ES-I3 (cell line): ENCODE measurements at regions not wholly inside any gene's neighbourhood (a gene's known extent, or its start where the extent isn't known, plus 50 kb on each side); places are given as distances from the start of the nearest gene placed in this dataset.

Experiments used
- H3K36me3 ChIP-seq: 2 replicates; pipeline ENCODE4 v1.6.1; 2013; ENCODE audit warnings: mild to moderate bottlenecking, low read length, control low read depth, moderate library complexity; ENCODE audit not compliant: insufficient read depth
- H3K4me1 ChIP-seq: 2 replicates; pipeline ENCODE4 v1.6.1; 2013; ENCODE audit warnings: mild to moderate bottlenecking, control low read depth, low read length; ENCODE audit not compliant: insufficient read depth
- H3K9ac ChIP-seq: 2 replicates; pipeline ENCODE4 v1.6.1; 2013; ENCODE audit warnings: low read depth, mild to moderate bottlenecking, low read length, moderate library complexity
- H3K9me3 ChIP-seq: 2 replicates; pipeline ENCODE4 v1.6.1; 2013; ENCODE audit warnings: mild to moderate bottlenecking, low read length, moderate library complexity; ENCODE audit not compliant: control insufficient read depth, insufficient read depth

GRCh38 chr6:134470457-134470975 is 152.6 kb upstream of the SGK1 start:
- H3K9ac ChIP-seq, result no peak overlapping the region
- H3K9me3 ChIP-seq, result no peaks in the 10 kb centered on the region
- H3K4me1 ChIP-seq, result no peaks in the 10 kb centered on the region
- no peaks in the 10 kb centered on the region for H3K36me3 ChIP-seq

GRCh38 chr6:134469702-134470456 is 152.0 kb upstream of the SGK1 start:
- no peak overlapping the region for H3K9ac ChIP-seq
- no peaks in the 10 kb centered on the region for H3K9me3 ChIP-seq
- H3K4me1 ChIP-seq, result peaks cover under 1% of the 10 kb centered on the region
- H3K36me3 ChIP-seq, result no peaks in the 10 kb centered on the region

GRCh38 chr6:134468633-134469032 is 150.7 kb upstream of the SGK1 start:
- H3K9ac ChIP-seq, result no peak overlapping the region
- no peaks in the 10 kb centered on the region for H3K36me3 ChIP-seq
- H3K4me1 ChIP-seq, result peaks cover 4% of the 10 kb centered on the region

GRCh38 chr6:134467620-134468019 is 149.7 kb upstream of the SGK1 start:
- Histone ChIP-seq H3K9ac (no peak overlapping the region), H3K9me3 (no peaks in the 10 kb centered on the region), H3K4me1 (peaks cover 4% of the 10 kb centered on the region), H3K36me3 (no peaks in the 10 kb centered on the region)

More at GRCh38 chr6:134468633-134469032, 150.7 kb upstream of the SGK1 start:
- no peaks in the 10 kb centered on the region for H3K9me3 ChIP-seq

GRCh38 chr6:134466771-134467525 is 149.0 kb upstream of the SGK1 start:
- Histone ChIP-seq H3K9me3 (no peaks in the 10 kb centered on the region), H3K4me1 (peaks cover 4% of the 10 kb centered on the region), H3K9ac (no peak overlapping the region), H3K36me3 (no peaks in the 10 kb centered on the region)

GRCh38 chr6:134464690-134465411 is 146.9 kb upstream of the SGK1 start:
- Histone ChIP-seq H3K36me3 (no peaks in the 10 kb centered on the region), H3K9me3 (no peaks in the 10 kb centered on the region), H3K4me1 (peaks cover 4% of the 10 kb centered on the region), H3K9ac (no peak overlapping the region)

GRCh38 chr6:134458857-134459657 is 141.1 kb upstream of the SGK1 start:
- Histone ChIP-seq H3K9me3 (no peaks in the 10 kb centered on the region), H3K4me1 (no peaks in the 10 kb centered on the region), H3K36me3 (no peaks in the 10 kb centered on the region), H3K9ac (no peak overlapping the region)

GRCh38 chr6:134457941-134458340 is 140.0 kb upstream of the SGK1 start:
- Histone ChIP-seq H3K9me3 (no peaks in the 10 kb centered on the region), H3K9ac (no peak overlapping the region), H3K36me3 (no peaks in the 10 kb centered on the region), H3K4me1 (no peaks in the 10 kb centered on the region)

GRCh38 chr6:134456226-134456625 is 138.3 kb upstream of the SGK1 start:
- no peaks in the 10 kb centered on the region for H3K9me3 ChIP-seq
- H3K4me1 ChIP-seq, result no peaks in the 10 kb centered on the region
- no peaks in the 10 kb centered on the region for H3K36me3 ChIP-seq
- no peak overlapping the region for H3K9ac ChIP-seq

- H3K9ac ChIP-seq, result no peak overlapping the region
- H3K36me3 ChIP-seq, result no peaks in the 10 kb centered on the region
- H3K9me3 ChIP-seq, result no peaks in the 10 kb centered on the region
- H3K4me1 ChIP-seq, result no peaks in the 10 kb centered on the region
These were observed 137.4 kb upstream of the SGK1 start for GRCh38 chr6:134455319-134455718.

GRCh38 chr6:134454794-134455193 is 136.9 kb upstream of the SGK1 start:
- no peaks in the 10 kb centered on the region for H3K9me3 ChIP-seq
- no peaks in the 10 kb centered on the region for H3K4me1 ChIP-seq
- no peaks in the 10 kb centered on the region for H3K36me3 ChIP-seq
- no peak overlapping the region for H3K9ac ChIP-seq

GRCh38 chr6:134453792-134454510 is 136.0 kb upstream of the SGK1 start:
- H3K4me1 ChIP-seq, result no peaks in the 10 kb centered on the region
- H3K36me3 ChIP-seq, result no peaks in the 10 kb centered on the region
- no peak overlapping the region for H3K9ac ChIP-seq
- no peaks in the 10 kb centered on the region for H3K9me3 ChIP-seq

- no peaks in the 10 kb centered on the region for H3K36me3 ChIP-seq
- no peak overlapping the region for H3K9ac ChIP-seq
- H3K9me3 ChIP-seq, result no peaks in the 10 kb centered on the region
- no peaks in the 10 kb centered on the region for H3K4me1 ChIP-seq
These were observed 135.0 kb upstream of the SGK1 start for GRCh38 chr6:134452906-134453305.
